ENCODE measurements at regions not wholly inside any gene's neighbourhood (a gene's known extent, or its start where the extent isn't known, plus 50 kb on each side); places are given as distances from the start of the nearest gene placed in this dataset.

DNA sequence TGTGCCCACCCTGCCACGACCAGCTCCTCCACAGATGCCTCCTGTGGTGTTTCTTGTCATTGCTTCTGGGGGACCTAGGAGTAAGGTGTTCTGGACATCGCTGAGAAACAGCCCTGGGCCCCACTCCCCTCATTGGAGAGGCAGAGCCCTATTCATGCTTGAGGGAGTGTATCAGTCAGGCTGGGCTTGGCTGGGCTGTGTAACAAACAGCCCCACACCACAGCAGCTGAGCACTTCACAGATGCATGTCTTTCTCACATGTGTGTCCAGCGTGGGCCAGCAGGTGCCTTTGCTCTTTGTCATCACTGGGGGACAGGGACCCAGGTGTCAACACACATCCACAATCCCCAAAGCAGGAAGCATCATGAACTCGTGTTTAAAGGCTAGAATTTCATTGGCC lies 65.1 kb upstream of the FBRSL1 start:
- DNase-seq, result no peak

DNA sequence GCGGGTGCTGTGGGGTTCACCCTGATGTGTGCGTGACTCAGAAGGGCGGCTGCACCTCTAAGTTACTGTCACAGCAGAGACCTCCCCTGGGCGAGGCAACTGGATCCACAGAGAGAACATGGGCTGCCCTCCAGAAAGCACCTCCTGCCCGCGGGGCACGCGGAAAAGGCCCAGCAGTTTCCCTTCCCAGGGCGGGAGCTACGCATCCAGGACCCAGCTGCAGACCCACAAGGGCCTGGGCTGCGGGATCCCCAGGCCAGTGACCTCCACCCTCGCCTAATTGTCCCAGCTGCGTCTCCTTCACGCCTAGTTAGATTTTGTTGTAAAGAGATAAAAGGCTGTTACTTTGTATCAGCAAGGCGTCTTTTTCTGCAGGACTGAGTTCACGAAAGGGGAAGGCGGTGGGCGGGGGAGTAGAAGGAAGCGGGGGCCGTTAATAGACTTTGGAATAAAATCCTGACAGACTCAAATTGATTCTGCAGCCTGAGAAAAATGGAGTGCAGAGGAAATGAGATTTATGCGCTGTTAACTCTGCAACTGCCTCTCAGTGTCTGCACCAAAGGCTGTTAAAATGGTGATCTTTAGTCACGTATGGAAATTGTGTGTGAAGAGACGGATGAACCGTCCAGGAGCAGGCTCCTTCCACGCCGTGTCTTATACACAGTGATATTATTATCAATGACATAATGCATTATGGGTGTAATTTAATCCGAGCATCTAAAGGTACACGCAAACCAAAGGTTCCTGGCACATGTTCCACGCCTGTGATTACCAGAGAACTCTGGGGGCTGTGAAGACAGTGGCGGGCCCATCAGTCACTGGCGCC lies 65.9 kb upstream of the FBRSL1 start:
- DNase-seq, result no peak

DNA sequence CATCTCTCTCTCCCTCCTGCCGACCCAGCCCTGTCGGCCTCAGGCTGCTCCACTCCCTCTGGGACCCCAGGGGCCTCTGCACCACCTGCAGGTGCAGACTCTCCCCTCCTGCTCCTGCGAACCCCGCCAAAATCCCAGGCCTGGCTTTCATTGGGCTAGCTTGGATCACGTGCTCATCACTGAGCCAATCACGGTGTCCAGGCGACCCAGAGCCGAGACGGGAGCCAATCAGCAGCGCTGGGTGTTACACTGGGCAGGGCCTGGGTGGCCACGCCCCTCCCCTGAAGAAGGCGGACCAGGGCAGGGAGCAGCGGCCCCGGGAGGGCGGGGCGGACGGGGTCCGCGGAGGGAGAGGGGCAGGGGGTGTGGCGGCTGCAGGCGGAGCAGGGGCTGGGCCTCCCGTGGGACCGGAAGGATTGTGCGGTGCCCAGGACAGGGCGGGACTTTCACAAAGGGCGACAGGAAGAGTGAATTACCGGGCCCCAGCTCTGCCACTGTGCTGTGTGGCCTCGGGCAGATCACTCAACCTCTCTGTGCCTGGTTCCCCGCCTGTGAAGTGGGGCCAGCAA lies 66.6 kb upstream of the FBRSL1 start:
- no peak for DNase-seq

DNA sequence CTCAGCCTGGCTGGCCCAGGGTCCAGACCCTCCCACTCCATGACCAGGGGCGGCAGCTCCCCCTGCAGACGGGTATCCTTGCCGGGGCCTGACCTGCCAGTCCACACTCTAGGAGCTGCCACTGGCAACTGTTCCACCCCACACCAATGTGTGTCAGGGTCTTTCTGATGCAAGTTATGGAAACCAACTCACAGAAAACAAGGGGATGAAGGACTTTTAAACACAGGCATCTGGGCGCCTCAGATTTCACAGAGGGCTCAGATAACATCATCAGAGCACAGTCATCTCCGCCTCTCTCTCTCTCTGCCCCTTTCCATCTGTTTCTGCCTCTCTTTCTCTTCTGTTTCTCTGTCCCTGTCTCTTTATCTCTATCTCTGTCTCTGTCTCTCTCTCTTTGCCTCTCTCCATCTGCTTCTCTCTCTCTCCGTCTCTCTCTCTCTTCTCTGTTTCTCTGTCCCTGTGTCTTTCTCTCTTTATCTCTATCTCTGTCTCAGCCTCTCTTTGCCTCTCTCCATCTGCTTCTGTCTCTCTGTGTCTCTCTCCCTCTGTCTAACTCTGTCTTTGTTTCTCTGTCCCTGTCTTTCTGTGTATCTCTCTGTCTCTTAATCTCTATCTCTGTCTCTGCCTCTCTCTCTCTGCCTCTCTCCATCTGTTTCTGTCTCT lies 67.4 kb upstream of the FBRSL1 start:
- no peak for DNase-seq

DNA sequence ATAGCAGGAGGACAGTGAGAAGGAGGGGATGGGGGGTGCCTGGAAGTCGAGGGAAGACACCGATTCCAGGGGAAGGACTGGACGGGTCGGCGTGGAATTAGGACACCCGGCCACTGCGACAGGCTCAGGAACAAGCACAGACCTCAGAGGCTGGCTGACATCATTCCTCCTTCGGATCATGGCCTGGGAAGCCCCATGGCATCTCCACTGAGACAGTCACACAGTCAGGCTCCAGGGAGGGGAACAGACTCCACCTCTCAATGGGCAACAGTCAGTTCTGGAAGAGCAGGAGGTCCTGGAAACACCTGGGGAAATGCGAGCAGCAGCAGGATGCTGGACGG lies 67.9 kb upstream of the FBRSL1 start:
- DNase-seq, result no peak

DNA sequence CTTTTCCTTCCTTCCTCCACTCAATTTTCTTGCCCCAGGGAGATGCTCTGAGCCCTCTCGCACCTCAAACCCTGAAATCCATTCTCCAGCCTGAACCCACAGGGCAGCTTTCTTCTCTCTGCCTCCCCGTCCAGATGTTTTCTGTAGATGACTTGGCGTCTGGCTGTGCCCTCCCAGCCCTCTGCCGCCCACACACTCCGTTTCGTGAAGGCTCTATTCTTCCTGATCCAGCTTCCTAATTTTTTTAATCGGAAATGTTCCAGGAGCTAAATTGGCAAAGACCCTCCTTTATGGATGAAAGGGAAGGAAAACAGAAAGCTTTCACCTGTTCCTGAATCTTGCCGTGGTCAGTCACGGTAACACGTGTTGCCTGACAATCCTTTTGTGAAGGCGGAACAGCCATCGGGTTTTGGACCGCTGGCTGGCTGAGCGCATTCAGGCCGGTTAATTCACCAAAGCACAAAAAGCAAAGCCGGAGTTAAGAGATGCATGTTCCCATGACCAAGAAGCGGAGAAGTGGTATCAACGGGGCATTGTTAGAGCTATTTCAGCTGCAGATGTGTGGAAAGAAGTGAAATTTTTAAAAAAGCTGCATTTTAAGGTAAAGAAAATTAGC lies 70.2 kb upstream of the FBRSL1 start:
- no peak for DNase-seq

DNA sequence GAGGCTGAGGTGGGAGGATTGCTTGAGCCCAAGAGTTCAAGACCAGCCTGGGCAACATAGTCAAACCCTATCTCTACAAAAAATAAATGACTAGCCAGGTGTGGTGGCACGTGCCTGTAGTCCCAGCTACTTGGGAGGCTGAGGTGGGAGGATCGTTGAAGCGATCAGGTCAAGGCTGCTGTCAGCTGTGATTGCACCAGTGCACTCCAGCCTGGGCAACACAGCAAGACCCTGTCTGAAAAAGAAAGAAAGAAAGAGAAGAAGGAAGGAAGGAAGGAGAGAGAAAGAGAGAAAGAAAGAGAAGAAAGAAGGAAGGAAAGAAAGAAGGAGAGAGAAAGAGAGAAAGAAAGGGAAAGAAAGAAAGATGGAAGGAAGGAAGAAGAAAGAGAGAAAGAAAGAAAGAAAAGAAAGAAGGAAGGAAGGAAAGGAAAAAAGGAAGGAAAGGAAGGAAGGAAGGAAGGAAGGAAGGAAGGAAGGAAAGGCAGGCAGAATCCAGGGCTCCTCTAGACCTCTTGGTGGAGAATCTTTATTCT lies 71.5 kb upstream of the FBRSL1 start:
- no peak for DNase-seq

DNA sequence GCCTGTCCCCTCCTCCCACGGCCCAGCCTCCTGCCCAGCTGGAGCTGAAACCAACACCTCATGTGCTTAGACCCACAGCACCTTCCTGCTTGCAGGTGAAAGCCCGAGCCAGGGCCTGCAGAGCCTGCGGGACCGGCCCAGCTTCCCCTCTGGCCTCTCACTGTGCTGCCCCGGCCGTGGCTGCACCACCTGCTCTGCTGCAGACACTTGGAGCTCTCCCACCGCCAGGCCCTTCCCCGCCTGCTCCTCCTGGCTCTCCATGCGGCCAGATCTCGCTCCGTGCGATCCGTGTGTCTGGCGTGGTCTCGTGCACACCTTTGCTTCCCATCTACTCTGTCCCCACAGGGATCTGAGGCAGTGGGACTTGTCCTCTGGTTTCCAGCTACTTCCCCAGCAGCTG lies 72.2 kb upstream of the FBRSL1 start:
- DNase-seq, result no peak

DNA sequence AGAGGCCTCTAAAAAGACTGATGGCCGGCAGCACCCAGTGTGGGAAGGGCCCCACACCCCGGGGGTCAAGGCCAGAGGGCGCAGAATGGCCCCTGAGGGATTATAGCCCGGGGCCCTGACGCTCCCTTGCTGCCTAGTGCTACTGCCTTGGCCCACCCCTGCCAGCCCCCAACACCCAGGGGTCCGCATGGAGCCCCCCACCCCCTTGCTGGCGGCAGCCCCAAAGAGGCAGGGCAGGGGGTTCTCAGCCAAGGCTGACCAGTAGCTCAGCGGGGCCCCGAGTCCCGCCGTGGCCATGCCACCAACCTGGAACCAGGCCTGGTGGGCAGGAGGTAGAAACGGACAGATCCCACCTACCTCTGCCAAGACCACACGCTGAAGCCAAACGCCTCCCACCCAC lies 73.1 kb upstream of the FBRSL1 start:
- DNase-seq, result no peak

DNA sequence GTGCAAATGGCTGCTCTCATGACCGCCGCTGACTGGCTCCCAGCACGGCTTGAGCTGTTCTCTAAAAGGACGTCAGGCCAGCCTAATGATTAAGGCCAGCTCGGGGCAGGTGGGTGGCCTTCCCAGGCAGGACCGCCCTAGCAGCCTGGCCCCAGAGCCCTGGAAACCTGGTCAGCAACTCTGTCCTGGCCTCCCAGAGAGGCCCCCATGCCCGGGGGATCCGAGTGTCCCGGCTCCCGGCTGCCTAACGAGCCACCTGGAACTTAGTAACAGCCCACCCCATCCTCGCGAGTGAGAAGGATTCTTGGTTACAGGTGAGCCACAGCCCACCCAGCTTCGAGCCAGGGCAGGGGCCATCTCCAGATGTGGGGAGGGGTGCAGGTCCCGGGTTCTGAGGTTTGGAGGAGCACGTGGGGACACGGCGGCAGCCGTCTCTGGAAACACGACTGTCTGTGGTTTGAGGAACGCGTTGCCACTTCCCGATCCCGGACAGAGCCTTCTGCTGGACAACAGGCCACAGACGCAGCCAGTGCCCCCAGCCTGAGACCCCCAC lies 73.8 kb upstream of the FBRSL1 start:
- no peak for DNase-seq

DNA sequence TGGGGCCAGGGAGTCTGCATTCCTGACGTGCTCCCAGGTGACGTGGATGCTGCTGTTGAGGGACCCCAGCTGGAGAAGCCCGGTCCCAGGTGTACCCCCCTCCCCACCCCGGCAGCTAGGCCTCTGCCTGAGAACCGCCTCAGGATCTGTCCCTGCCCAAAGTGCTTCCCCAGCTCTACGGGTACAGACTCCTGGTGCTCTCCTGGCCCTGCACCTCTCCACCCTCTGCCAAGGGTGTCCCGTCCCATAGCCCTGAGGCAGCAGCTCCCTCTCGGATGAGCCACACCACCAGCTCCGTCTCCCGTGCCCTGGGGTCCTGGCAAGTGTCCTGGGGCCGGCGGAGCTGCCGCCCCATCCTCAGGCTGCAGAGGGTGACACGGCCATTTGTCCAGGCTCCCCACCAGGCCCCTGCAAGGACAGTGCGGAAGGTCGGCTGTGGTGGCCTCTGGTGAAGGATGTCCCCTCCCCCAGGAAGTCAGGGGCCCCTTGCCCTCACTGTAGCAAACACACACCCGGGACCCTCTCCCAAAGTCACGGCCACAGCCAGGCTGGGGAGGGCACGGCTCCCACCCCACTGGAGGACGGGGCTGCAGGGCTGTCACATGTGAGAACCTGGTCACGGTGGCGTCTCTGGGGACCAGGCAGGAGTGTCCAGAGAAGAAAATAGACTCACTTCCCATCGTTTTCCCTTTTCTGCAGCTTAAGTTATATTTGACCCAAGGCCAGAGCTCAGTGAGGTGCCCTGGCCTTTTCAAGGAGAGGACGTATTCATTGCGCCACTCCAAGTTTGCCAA lies 74.4 kb upstream of the FBRSL1 start:
- DNase-seq, result no peak

DNA sequence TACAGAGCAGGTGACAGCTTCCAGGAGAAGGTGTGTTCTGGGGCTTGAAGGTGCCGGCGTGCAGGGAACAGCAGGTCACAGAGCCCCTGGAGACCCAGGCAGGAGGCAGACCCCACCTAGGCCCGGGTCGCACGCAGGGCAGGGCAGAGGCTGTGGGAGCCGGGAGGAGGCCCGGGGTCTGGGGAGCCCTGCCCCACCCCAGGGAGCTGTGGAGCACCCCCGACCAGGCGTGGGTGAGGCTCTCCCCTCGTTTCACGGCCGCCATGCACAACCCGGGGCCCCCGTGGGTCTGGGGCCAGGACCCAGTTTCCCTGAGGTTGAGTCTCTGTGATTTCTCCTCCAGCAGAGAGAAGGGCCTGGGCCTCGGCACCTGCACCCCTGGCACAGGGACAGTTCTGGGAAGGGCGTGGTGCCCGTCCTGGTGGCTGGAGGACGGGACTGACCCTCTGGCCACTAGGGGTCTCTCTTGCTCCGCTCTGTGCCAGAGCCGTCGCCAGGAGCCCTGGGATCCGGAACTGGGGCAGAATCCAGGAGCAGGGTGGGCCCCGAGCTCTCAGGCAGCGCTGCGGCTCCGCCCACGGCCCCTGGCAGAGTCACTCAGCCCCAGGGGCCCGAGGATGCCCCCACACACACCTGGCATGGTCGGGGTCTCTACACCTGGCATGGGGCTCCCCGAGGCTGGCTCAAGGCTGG lies 75.2 kb upstream of the FBRSL1 start:
- peak; percentile 89 for DNase-seq

DNA sequence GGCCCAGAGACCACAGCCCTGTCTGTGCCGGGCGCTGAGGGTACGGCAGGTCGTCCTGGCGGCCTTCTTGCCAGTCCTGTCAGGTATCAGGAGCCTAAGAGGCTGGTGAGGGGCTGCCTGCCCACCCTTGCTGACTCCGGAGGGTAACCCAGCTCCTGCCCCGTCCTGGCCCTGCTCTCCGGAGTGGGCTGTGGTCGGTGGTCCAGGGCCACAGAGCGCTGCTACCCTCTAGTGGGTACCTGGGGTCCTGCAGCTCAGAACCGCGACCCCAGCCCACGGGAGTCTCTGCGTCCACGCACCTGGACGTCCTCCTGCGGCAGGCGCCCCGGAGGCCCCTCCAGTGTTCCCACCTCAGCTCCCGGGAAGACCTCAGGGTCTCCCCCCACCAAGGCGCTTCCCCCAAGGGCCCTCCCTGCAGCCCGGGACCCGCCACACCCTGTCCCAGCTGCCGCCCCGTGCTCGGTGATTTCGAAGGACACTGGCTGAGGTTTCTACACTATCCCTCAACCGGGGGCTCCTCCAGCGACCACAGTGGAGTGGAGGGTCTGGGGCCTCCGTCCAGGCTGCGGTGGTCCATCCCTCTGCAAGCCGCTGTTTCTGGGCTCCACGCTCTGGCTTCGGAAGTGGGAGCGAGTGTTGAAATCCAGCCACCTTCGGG lies 75.9 kb upstream of the FBRSL1 start:
- no peak for DNase-seq

DNA sequence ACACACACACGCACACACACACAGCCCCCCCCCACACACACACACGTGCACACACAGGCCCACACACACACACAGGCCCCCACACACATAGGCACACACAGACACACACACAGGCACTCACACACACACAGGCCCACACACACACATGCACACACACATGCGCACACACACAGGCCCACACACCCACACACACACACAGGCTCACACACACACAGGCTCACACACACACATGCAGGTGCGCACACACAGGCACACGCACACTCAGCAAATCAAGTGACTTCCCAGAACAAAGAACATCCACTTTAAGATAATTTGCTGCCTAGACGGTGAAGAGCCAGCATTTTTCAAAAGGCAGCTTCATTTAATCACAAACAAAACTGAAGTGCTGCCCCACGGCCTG lies 78.5 kb upstream of the FBRSL1 start:
- no peak for DNase-seq

DNA sequence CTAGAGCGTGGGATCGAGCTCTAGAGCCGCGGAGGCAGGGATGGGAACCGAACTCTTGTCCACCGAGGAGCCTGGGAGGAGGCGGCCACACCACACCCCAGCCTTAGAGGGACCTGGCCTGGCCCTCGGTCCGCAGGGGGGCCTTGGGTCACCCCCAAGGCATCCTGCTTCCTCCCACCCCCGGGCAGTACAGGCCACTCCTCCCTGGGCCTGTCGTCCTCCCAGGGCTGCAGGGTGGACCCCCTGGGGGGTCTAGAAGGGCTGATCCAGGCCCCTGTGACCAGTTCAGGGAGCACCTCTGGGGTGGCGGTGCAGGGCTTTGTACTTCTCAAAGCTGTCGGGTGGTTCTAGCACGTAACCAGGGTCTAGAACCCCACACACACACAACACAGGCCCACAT lies 79.1 kb upstream of the FBRSL1 start:
- DNase-seq, result no peak

DNA sequence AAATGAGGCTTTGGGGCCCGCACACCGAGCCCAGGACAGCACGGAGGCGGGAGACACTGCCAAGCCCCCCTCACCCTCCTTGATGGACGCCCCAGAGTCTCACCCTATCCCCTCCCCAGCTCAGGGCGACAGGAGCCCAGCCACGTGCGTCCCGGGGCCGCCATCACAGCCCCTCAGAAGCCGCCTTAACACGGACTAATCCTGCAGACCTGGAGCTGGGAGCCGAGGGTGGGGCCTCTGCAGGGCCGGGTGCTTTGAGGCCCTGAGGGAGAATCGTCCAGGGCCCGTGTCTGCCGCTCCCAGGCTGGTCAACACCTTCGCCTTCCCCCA lies 79.7 kb upstream of the FBRSL1 start:
- DNase-seq, result no peak

DNA sequence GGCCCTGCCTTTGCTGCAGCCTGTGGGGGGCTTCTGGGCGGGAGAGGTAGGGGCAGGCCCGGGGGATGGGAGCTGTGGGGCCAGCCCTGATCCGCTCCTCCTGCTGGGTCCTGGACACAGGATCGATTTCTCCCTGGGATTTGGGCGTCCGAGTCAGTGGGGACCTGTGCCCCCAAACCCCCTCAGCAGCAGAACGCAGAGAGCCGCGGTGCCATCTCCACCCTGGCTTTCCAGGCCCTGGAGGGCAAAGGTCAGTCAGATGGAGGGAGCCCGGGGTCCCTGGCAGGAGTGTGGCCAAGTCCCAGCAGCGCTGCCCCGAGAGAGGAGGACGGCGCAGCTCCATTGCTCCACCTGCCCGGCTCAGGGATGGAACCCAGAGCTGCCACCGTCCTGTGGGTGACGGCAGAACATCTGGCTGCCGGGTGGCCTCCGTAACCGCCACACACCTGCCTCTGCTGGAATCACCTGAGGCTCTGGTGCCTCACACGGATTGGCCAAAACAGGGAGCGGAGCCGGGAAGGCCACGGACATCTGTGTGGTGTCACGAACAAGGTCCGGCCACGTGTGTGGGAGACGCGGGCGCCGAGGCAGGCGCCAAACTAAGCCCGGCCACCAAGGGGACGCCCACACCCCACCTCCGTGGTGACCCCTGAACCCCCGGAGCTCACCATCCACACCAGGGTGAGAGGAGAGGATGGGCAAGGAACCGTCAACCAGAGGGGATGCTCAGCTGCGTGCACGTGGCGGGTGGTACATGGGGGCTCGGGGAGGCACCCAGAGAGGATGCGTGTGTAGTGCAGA lies 80.3 kb upstream of the FBRSL1 start:
- DNase-seq, result no peak

DNA sequence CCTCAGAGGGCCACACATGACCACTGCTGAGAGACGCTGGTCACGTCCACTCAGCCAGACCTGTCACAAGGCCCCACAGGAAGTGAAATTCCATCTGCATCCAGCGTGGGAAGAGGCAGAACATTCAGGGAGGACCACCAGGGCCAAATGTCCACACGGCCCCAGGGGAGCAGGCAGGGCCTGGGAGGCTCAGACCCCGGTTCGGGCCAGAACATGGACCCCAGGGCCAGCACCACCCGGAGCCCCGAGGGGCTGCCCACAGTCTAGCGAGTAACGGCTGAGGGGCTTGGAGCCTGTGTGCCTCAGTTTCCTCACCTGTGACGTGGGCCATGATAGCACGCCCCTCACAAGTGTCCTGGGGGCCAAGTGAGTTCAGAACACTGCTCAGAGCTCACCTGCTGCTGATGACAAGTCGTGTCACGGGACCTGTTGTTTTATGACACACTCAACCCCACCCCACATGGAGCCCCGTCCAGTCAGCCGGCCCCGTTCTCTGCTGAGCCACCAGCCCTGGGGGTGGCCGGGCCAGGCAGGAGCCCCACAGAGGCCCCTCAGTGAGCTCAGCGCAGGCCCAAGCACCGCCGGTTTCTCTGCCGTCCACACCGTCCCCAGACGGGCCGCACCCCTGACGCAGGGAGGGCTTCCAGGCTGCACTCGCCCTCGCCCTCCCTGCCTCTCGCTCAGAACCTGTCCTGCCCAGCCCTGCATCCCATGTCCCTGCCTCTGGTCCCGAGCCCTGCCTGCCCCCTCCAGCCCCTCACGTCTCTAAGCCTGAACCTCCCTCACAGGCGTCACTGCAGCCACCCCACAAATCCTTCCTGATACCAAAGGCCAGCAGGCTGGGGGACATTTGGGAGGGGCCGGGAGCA lies 79.5 kb upstream of the GALNT9 start:
- no peak for DNase-seq

DNA sequence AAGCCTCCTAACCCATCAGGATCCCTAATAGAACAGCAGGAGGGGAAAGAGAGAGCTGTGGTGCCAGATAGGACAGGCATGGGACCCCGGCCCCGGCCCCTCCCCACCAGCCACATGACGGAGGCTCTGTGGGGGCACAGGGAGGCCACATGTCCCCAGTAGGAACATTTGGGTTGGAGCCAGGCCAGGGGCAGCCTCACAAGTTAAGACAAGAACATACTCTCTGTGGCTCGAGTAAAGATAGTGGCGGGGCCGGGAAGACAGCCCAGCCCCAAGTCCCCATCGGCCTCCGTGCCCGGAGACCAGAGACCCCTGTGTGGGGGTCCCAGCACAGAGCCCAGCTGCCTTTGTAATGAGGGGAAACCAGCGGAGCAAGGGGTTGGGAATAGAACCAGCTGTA lies 78.6 kb upstream of the GALNT9 start:
- DNase-seq, result no peak
